ENCODE measurements at regions not wholly inside any gene's neighbourhood (a gene's known extent, or its start where the extent isn't known, plus 50 kb on each side); places are given as distances from the start of the nearest gene placed in this dataset.

- H3K9ac ChIP-seq (replicated peaks in 1 of 4; ENCODE audit: extremely low read depth in 1 of 4, low read depth in 3 of 4, low read length in 3 of 4): no peak overlapping the region
- H4K20me1 ChIP-seq (replicated peaks in 1 of 2; ENCODE audit: control insufficient read depth in 1 of 2, insufficient read depth in 2 of 2, low read length in 2 of 2): no peaks in the 10 kb centered on the region
- H4K91ac ChIP-seq (replicated peaks; ENCODE audit: insufficient read length, low read length): no peak overlapping the region
- no peak overlapping the region for H3K23ac ChIP-seq (ENCODE audit: insufficient read length)
- no peak overlapping the region for H4K5ac ChIP-seq (ENCODE audit: insufficient read length, low read depth, low read length)
- CTCF ChIA-PET (ENCODE audit: partially characterized antibody): no interaction called here
- no peak overlapping the region for H3K4me3 ChIP-seq (ENCODE audit: extremely low read depth in 1 of 4, insufficient read depth in 2 of 4, low read depth in 3 of 4, low read length in 4 of 4)
- no peak overlapping the region for H4K8ac ChIP-seq (ENCODE audit: extremely low read depth, insufficient read depth, low read length)
- DNase-seq (ENCODE audit: low read depth in 1 of 2, low spot score in 2 of 2) (no peak), FAIRE-seq (no peak)
- H3K79me1 ChIP-seq (ENCODE audit: low read depth, low read length): no peaks in the 10 kb centered on the region
- no peak overlapping the region for H2BK20ac ChIP-seq (ENCODE audit: low read length)
- no peak overlapping the region for H3K27ac ChIP-seq (ENCODE audit: low read depth, low read length)
- WGBS, 2 experiments (ENCODE audit: extremely low coverage in 1 of 2, insufficient coverage in 1 of 2, insufficient read length in 1 of 2, insufficient replicate concordance in 2 of 2, low coverage in 1 of 2, low lambda C conversion rate in 2 of 2, missing lambda C conversion rate in 1 of 2): 94% methylated on average over 1 of the region's 1 CpG; no CpG with 5 or more reads in 1 of the 2 experiments
- no peak overlapping the region for H3K14ac ChIP-seq (ENCODE audit: insufficient read length)
- H3K23me2 ChIP-seq (ENCODE audit: low read depth, low read length): no peaks in the 10 kb centered on the region
- no peak overlapping the region for H3K18ac ChIP-seq (ENCODE audit: extremely low read depth, low read length)
- H2BK15ac ChIP-seq (ENCODE audit: low read length): no peak overlapping the region
- no peak overlapping the region for H2BK5ac ChIP-seq (ENCODE audit: low read depth, low read length)
- H3K4me1 ChIP-seq (replicated peaks in 1 of 4; ENCODE audit: control insufficient read depth in 3 of 4, insufficient read depth in 4 of 4, low read length in 3 of 4): no peaks in the 10 kb centered on the region
- no peaks in the 10 kb centered on the region for H3K36me3 ChIP-seq (ENCODE audit: control insufficient read depth in 2 of 4, insufficient read depth in 4 of 4, low read length in 3 of 4)
- POLR2A ChIA-PET (ENCODE audit: partially characterized antibody): no interaction called here
- H3K56ac ChIP-seq (replicated peaks; ENCODE audit: insufficient read length, low read depth, low read length): no peak overlapping the region
- H3K9me3 ChIP-seq (ENCODE audit: insufficient read depth in 2 of 2, low read depth in 1 of 2, low read length in 1 of 2): no peaks in the 10 kb centered on the region
- no peak overlapping the region for H2BK120ac ChIP-seq (replicated peaks; ENCODE audit: low read depth, low read length)
- H3K27me3 ChIP-seq (replicated peaks in 1 of 4; ENCODE audit: control insufficient read depth in 3 of 4, extremely low read depth in 1 of 4, insufficient read depth in 3 of 4, low read length in 3 of 4): peaks cover 0 to 1% (median 0%) of the 10 kb centered on the region in 4 experiments; a peak in 1 of 7 replicates
- no peak overlapping the region for H2AFZ ChIP-seq (ENCODE audit: low read length)
- H2BK12ac ChIP-seq (ENCODE audit: low read depth, low read length): no peak overlapping the region
- no peak overlapping the region for H3K4me2 ChIP-seq (ENCODE audit: insufficient read depth in 1 of 2, low read depth in 2 of 2, low read length in 2 of 2)
- no peaks in the 10 kb centered on the region for H3K79me2 ChIP-seq (ENCODE audit: control insufficient read depth in 1 of 2, insufficient read depth in 2 of 2, low read length in 2 of 2)
- no peak for TF ChIP-seq SP4 (IDR thresholded peaks at IDR 0.05; ENCODE audit: low read length)
- no peak for TF ChIP-seq ATF3 (IDR thresholded peaks at IDR 0.05; ENCODE audit: insufficient read depth, low read depth, low read length)
- no peak overlapping the region for H3K4ac ChIP-seq (replicated peaks; ENCODE audit: insufficient read length, low read depth, low read length)
- H2AK5ac ChIP-seq (ENCODE audit: low read depth, low read length): no peak overlapping the region
Measured at GRCh38 chr6:92767101-92767500, 652.3 kb downstream of the EPHA7 start.

Data from H1 (cell line).